Kidney epithelial cell (primary cell): ENCODE measurements at regions not wholly inside any gene's neighbourhood (a gene's known extent, or its start where the extent isn't known, plus 50 kb on each side); places are given as distances from the start of the nearest gene placed in this dataset.

Source experiments
- DNase-seq: peaks from one replicate; pipeline ENCODE4 v3.0.0-alpha.2; 2010; ENCODE audit warnings: low read depth
- H3K27me3 ChIP-seq: 2 replicates; pipeline ENCODE4 v1.6.0; 2011; ENCODE audit warnings: low read length; ENCODE audit not compliant: control insufficient read depth, insufficient read depth
- H3K36me3 ChIP-seq: 2 replicates; pipeline ENCODE4 v1.5.1; 2011; ENCODE audit warnings: low read length; ENCODE audit not compliant: control insufficient read depth, insufficient read depth
- H3K4me3 ChIP-seq: 2 replicates; pipeline ENCODE4 v1.5.1; 2011; ENCODE audit warnings: low read depth, mild to moderate bottlenecking, control low read depth, low read length
- TF ChIP-seq, protein P1 (sequence below): IDR thresholded peaks from 2 replicates; pipeline ENCODE4 v1.5.1; 2011; ENCODE audit warnings: mild to moderate bottlenecking, moderate library complexity, low read length, control low read depth, inconsistent platforms; ENCODE audit not compliant: insufficient read depth, poor library complexity, severe bottlenecking

DNA sequence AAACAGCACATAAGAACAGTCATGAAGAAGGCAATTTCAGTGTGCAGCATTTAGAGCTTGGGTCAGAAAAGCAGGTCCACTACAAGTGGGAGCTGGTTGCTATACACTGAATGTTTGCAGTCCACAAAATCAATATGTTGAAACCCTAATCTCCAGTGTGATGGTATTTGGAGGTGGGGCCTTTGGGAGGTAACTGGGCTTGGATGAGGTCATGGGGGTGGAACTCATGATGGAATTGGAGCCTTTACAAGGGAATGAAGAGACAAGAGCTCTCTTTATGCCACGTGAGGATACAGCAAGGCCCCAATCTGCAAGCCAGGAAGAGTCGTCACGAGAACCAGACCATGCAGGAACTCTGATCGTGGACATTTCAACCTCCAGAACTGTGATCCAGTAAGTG, 216.7 kb upstream of the SLC35B3 start:
- no peaks in the 10 kb centered on the region for H3K27me3 ChIP-seq
- no peak for DNase-seq

DNA sequence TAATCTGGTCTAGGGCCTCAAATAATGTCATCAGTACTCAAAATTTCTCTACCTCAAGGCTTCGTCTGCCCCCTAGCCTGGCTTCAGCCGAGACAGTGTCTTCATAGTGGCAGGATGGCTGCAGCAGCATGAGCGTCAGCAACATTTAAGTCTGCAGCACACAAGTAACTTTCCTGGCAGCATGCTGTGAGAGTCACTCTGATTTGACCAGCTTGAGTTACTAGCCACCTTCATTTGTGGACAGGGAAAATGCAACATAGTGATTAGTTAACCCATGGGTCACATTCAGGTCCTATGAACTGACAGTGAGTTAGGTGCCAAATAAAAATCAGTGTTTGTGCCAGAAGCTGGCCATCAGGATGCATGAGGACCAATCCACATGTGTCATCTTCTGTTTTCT, 209.9 kb upstream of the SLC35B3 start:
- DNase-seq = no peak
- Histone ChIP-seq H3K36me3 (no peaks in the 10 kb centered on the region), H3K4me3 (no peak overlapping the region), H3K27me3 (no peaks in the 10 kb centered on the region)
- TF ChIP-seq, protein P1, sequence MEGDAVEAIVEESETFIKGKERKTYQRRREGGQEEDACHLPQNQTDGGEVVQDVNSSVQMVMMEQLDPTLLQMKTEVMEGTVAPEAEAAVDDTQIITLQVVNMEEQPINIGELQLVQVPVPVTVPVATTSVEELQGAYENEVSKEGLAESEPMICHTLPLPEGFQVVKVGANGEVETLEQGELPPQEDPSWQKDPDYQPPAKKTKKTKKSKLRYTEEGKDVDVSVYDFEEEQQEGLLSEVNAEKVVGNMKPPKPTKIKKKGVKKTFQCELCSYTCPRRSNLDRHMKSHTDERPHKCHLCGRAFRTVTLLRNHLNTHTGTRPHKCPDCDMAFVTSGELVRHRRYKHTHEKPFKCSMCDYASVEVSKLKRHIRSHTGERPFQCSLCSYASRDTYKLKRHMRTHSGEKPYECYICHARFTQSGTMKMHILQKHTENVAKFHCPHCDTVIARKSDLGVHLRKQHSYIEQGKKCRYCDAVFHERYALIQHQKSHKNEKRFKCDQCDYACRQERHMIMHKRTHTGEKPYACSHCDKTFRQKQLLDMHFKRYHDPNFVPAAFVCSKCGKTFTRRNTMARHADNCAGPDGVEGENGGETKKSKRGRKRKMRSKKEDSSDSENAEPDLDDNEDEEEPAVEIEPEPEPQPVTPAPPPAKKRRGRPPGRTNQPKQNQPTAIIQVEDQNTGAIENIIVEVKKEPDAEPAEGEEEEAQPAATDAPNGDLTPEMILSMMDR = no peak

More for the DNA sequence above, 216.7 kb upstream of the SLC35B3 start:
- TF ChIP-seq, protein P1 = no peak
- Histone ChIP-seq H3K4me3 (no peak overlapping the region), H3K36me3 (no peaks in the 10 kb centered on the region)

DNA sequence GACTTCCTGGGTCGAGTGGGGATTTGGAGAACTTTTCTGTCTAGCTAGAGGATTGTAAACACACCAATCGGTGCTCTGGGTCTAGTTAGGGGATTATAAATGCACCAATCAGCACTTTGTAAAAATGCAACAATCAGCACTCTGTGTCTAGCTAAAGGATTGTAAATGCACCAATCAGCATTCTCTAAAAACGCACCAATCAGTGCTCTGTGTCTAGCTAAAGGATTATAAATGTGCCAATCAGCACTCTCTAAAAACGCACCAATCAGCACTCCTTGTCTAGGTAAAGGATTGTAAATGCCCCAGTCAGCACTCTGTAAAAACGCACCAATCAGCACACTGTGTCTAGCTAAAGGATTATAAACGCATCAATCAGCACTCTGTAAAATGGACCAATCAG, 209.0 kb upstream of the SLC35B3 start:
- H3K4me3 ChIP-seq = no peak overlapping the region
- H3K36me3 ChIP-seq = no peaks in the 10 kb centered on the region
- no peak for DNase-seq

DNA sequence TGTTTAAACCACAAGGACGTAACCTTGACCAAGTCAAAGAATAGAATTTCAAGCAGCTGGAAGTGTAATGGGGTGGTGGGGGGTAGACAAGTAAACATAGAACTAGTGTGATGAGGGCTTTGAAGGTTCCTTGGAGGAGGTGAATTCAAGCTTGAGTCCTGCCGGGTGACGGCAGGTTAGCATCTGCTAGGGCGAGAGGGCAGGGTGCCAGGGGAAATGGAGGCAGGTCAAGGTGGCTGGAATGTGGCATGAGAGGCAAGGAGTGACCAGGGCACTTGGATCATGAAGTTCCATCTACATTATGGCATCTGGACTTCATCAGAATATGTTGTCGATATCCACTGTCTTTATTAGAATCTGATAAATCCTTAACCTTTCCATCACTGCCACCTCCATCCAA, 207.5 kb upstream of the SLC35B3 start:
- H3K27me3 ChIP-seq = no peaks in the 10 kb centered on the region
- H3K4me3 ChIP-seq = no peak overlapping the region
- DNase-seq = no peak
- no peaks in the 10 kb centered on the region for H3K36me3 ChIP-seq
- TF ChIP-seq, protein P1 = no peak

More for the DNA sequence above, 209.0 kb upstream of the SLC35B3 start:
- no peaks in the 10 kb centered on the region for H3K27me3 ChIP-seq
- TF ChIP-seq, protein P1 = no peak

DNA sequence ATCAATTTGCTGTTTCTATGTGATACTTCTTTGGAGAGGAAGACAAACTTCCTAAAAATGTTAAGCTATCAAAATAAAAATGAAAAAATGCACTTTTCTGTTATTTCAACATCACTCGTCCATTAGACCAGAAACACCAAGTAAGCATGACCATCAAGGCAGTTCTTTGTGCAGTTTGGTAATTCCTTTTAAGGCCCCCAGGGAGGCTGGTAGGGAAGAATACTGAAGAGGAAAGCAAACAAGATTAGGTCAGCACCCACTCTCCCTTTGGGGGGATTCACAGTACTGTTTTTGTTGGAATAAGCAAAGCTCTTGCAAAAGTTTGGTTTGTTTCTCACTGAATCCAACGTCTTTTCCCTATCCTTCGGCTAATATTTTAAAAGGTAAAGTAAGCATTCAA, 206.8 kb upstream of the SLC35B3 start:
- H3K27me3 ChIP-seq = no peaks in the 10 kb centered on the region
- no peaks in the 10 kb centered on the region for H3K36me3 ChIP-seq
- TF ChIP-seq, protein P1 = no peak
- DNase-seq = no peak
- no peak overlapping the region for H3K4me3 ChIP-seq

DNA sequence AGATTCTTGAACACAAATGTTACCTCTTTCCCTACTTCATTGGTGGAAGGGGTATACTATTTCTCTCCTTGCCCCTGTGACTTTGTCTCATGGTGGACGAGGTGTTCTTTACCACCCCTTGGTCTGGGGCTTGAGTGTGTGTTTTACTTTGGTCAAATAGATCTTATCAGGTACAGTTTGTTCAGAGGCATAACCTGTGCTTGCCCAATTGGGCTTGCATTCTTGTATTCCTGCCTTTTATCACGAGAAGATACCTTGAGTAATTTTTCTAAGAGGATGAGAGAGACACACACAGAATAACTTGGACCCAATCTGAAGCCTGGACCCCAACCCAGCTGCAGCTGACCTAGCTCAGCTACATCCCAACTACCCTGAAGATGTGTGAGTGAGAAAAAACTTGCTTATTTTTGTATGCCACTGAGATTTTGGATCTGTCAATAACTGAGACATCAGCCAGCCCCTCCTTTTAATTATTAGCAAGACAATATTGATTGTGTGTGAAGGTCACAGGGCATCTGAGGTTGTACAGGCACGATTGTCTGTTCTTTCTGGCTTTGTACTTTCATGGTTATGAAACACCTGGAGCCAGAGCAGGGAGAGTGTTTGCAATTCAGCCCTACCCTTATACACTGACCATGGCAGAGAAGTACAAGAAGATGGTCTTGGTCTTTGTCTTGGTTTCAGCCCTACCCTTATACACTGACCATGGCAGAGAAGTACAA, 204.7 kb upstream of the SLC35B3 start:
- Histone ChIP-seq H3K36me3 (no peaks in the 10 kb centered on the region), H3K4me3 (no peak overlapping the region), H3K27me3 (no peaks in the 10 kb centered on the region)
- DNase-seq = no peak
- TF ChIP-seq, protein P1 = no peak
